HG03097 (cell line): ENCODE measurements at regions not wholly inside any gene's neighbourhood (a gene's known extent, or its start where the extent isn't known, plus 50 kb on each side); places are given as distances from the start of the nearest gene placed in this dataset.
A peak's percentile ranks its signal among the peaks of the same experiment; 100 is the strongest.
"Not testable (repeated sequence)": the region's sequence is repeated elsewhere in the genome, so short reads cannot be mapped to it uniquely, and the experiment has no call there.

ENCODE experiments used
- ATAC-seq: cut with Tn5 transposase; IDR thresholded peaks from one replicate; pipeline ENCODE4 v1.9.1; 2021; ENCODE audit not compliant: unreplicated experiment, low FRiP score

GRCh38 chr12:75742961-75743360 is 231.6 kb upstream of the KRR1 start:
- no peak for ATAC-seq

GRCh38 chr12:75742048-75742447 is 230.6 kb upstream of the KRR1 start:
- no peak for ATAC-seq

- no peak for ATAC-seq
Observed at GRCh38 chr12:75739912-75740311, 228.5 kb upstream of the KRR1 start.

- not testable (repeated sequence) for ATAC-seq
Observed at GRCh38 chr12:75739098-75739497, 227.7 kb upstream of the KRR1 start.

- no peak for ATAC-seq
Observed at GRCh38 chr12:75738486-75738885, 227.1 kb upstream of the KRR1 start.

GRCh38 chr12:75735853-75736252 is 224.4 kb upstream of the KRR1 start:
- no peak for ATAC-seq

- ATAC-seq, result no peak
Observed at GRCh38 chr12:75728826-75729225, 217.4 kb upstream of the KRR1 start.

GRCh38 chr12:75727577-75727976 is 216.2 kb upstream of the KRR1 start:
- ATAC-seq, result no peak

- no peak for ATAC-seq
Observed at GRCh38 chr12:75725521-75726111, 214.2 kb upstream of the KRR1 start.

- ATAC-seq, result no peak
Observed at GRCh38 chr12:75724928-75725312, 213.5 kb upstream of the KRR1 start.

GRCh38 chr12:75724307-75724927 is 213.0 kb upstream of the KRR1 start:
- no peak for ATAC-seq

- peak; percentile 64 for ATAC-seq
Observed at GRCh38 chr12:75722714-75723200, 211.3 kb upstream of the KRR1 start.

- no peak for ATAC-seq
Observed at GRCh38 chr12:75721796-75722195, 210.4 kb upstream of the KRR1 start.

- no peak for ATAC-seq
Observed at GRCh38 chr12:75720812-75721641, 209.6 kb upstream of the KRR1 start.

GRCh38 chr12:75717902-75718301 is 206.5 kb upstream of the KRR1 start:
- ATAC-seq, result no peak

GRCh38 chr12:75716291-75717025 is 205.0 kb upstream of the KRR1 start:
- ATAC-seq, result no peak

- ATAC-seq, result no peak
Observed at GRCh38 chr12:75715682-75716081, 204.3 kb upstream of the KRR1 start.

- no peak for ATAC-seq
Observed at GRCh38 chr12:75715323-75715644, 203.9 kb upstream of the KRR1 start.

GRCh38 chr12:75714462-75715322 is 203.3 kb upstream of the KRR1 start:
- ATAC-seq, result no peak

- no peak for ATAC-seq
Observed at GRCh38 chr12:75713434-75713833, 202.0 kb upstream of the KRR1 start.
